DOHH2 (cell line): ENCODE measurements at regions not wholly inside any gene's neighbourhood (a gene's known extent, or its start where the extent isn't known, plus 50 kb on each side); places are given as distances from the start of the nearest gene placed in this dataset.

Source experiments
- EZH2phosphoT487 ChIP-seq: fragments of 200-600 bp; sonication (generic); IDR thresholded peaks from 2 replicates; pipeline ENCODE4 v1.6.1; 2017; ENCODE audit warnings: borderline replicate concordance, mild to moderate bottlenecking, antibody characterized with exemption, low read length, moderate library complexity, mixed read lengths
- TF ChIP-seq, protein P1 (sequence below): fragments of 200-600 bp; sonication (generic); IDR thresholded peaks from one replicate; pipeline ENCODE4 v1.5.1; 2014; ENCODE audit warnings: antibody characterized with exemption, mild to moderate bottlenecking, low read depth, low read length; ENCODE audit not compliant: poor library complexity, severe bottlenecking

DNA sequence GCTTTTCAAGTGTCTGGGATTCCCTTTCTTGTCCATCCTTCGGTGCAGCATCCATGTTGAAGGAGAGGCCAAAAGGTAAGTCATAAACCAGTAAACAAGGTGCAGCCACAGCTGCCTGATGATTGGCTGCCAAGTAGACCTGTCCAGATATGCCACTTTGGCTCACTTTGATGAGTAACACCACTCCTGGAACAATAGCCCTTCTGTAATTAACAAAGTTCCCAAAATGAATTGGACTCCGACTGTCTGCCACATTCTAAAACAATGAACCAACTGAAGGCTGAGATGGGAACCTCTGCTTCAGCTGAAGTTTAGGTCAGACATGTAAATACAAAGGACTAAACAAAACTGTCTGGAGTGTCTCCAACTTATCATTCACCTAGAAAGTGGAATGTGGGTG lies 82.2 kb upstream of the LGALSL start:
- TF ChIP-seq, protein P1, sequence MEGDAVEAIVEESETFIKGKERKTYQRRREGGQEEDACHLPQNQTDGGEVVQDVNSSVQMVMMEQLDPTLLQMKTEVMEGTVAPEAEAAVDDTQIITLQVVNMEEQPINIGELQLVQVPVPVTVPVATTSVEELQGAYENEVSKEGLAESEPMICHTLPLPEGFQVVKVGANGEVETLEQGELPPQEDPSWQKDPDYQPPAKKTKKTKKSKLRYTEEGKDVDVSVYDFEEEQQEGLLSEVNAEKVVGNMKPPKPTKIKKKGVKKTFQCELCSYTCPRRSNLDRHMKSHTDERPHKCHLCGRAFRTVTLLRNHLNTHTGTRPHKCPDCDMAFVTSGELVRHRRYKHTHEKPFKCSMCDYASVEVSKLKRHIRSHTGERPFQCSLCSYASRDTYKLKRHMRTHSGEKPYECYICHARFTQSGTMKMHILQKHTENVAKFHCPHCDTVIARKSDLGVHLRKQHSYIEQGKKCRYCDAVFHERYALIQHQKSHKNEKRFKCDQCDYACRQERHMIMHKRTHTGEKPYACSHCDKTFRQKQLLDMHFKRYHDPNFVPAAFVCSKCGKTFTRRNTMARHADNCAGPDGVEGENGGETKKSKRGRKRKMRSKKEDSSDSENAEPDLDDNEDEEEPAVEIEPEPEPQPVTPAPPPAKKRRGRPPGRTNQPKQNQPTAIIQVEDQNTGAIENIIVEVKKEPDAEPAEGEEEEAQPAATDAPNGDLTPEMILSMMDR = no peak
- no peak for TF ChIP-seq EZH2phosphoT487
